Esophagus squamous epithelium (tissue), 5 donors: ENCODE measurements at regions not wholly inside any gene's neighbourhood (a gene's known extent, or its start where the extent isn't known, plus 50 kb on each side); places are given as distances from the start of the nearest gene placed in this dataset.

Source experiments
- DNase-seq: peaks from one replicate; lab custom pipeline; 2025; lab: John Stamatoyannopoulos, UW
- H3K27ac ChIP-seq, 4 donors: fragments of 200-600 bp; sonication (generic); one replicate each; pipeline ENCODE4 v1.5.1; 2016 to 2019; ENCODE audit warnings: mild to moderate bottlenecking in 1 of 4
- H3K27me3 ChIP-seq, 4 donors: fragments of 200-600 bp; sonication (generic); 1 replicate in 3 of 4; 2 replicates in 1 of 4; pipeline versions ENCODE4 v1.5.1 to v1.6.0; 2017 to 2021; ENCODE audit warnings: antibody characterized with exemption in 1 of 4
- H3K36me3 ChIP-seq, 3 donors: fragments of 200-600 bp; sonication (generic); one replicate each; pipeline ENCODE4 v1.5.1; 2016 to 2019
- H3K4me1 ChIP-seq, 3 donors: fragments of 200-600 bp; sonication (generic); one replicate each; pipeline ENCODE4 v1.5.1; 2017 to 2019
- H3K4me3 ChIP-seq, 4 donors: fragments of 200-600 bp; sonication (generic); 1 replicate in 3 of 4; 2 replicates in 1 of 4; pipeline ENCODE4 v1.5.1; 2016 to 2019; ENCODE audit warnings: mild to moderate bottlenecking in 2 of 4, moderate library complexity in 1 of 4
- H3K9me3 ChIP-seq, 3 donors: fragments of 200-600 bp; sonication (generic); one replicate each; pipeline ENCODE4 v1.5.1; 2016 to 2019
- CTCF ChIP-seq, 6 experiments: fragments of 450-650 bp in 4 of 6; fragments of 200-600 bp in 2 of 6; sonication (generic) in 2 of 6; IDR thresholded peaks; one replicate each; pipeline ENCODE4 v1.5.1; 2016 to 2019; ENCODE audit warnings: antibody characterized with exemption in 6 of 6, mild to moderate bottlenecking in 4 of 6, moderate library complexity in 4 of 6
- POLR2A ChIP-seq, 4 donors: fragments of 450-650 bp; IDR thresholded peaks; one replicate each; pipeline ENCODE4 v1.6.1; 2017; ENCODE audit warnings: antibody characterized with exemption in 4 of 4, mild to moderate bottlenecking in 4 of 4, moderate library complexity in 3 of 4
- WGBS, 2 donors: methylation state at CpG; one replicate each; pipeline ENCODE4 v1.1.5; 2018; 5-methylcytosine and 5-hydroxymethylcytosine counted together
- intact Hi-C: fragments of 100-400 bp; cut with DNase I; formaldehyde crosslinking; loops from one replicate; pipeline ENCODE4 v1.15.0; 2022
- donor health status: DM: yes; HTN: yes; CAD: no.

DNA sequence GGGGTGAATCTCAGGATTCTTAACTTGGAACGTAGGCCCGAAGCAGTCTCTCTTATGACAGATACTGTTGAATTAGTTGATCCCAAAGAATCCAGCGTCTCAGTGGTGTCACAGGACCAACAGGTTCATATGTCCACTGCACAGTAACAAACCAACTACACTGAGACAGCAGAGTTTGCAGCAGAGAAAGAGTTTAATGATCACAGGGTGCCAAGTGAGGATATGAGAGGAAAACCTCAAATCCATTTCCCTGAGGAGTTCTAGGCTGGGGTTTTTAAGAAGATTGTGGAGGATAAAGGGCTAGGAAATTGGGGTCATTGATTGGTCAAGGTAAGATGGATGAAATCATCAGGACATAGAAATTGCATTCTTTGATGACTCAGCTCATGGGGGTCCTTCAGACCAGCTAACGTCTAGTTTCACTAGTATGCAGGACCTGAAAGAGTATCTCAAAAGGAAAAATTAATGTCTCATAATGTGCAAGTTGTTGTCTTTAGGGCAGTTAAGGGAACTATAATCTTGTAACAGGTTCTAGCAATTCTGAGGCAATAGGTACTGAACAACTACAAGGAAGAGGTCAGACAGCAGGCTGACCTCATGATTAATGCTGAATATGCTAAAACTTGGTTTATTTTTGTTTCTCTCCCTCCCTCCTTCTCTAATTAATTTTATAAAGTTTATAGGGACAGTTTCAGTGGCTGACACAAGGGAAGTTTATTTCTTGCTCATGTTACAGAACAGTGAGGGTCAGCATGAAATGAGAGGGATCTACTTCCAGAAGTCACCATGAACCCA, 310.9 kb upstream of the NEBL start:
- intact Hi-C loops: no loop called here
- 84 to 85% methylated on average over 4 of the region's 4 CpGs for WGBS, 2 donors

GRCh38 chr10:21205328-21205727, 308.2 kb upstream of the NEBL start:
- Histone ChIP-seq H3K27me3 (peaks cover 0 to 15% (median 0%) of the 10 kb centered on the region in 4 donors), H3K4me1 (peaks cover 0 to 3% (median 0%) of the 10 kb centered on the region in 3 donors), H3K4me3 (no peak overlapping the region), H3K27ac (no peak overlapping the region), H3K9me3 (peaks cover 0 to 14% (median 10%) of the 10 kb centered on the region in 3 donors), H3K36me3 (no peaks in the 10 kb centered on the region)
- intact Hi-C loops: no loop called here
- no peak for DNase-seq
- TF ChIP-seq CTCF (IDR thresholded peaks at IDR 0.05): no peak
- no peak for TF ChIP-seq POLR2A (IDR thresholded peaks at IDR 0.05)

More for the DNA sequence above, 310.9 kb upstream of the NEBL start:
- no peak for DNase-seq
- Histone ChIP-seq H3K27me3 (peaks cover 0 to 15% (median 0%) of the 10 kb centered on the region in 4 donors), H3K9me3 (peaks cover 0 to 14% (median 10%) of the 10 kb centered on the region in 3 donors), H3K27ac (no peak overlapping the region), H3K4me1 (peaks cover 0 to 3% (median 0%) of the 10 kb centered on the region in 3 donors), H3K36me3 (no peaks in the 10 kb centered on the region), H3K4me3 (no peak overlapping the region)
- no peak for TF ChIP-seq POLR2A (IDR thresholded peaks at IDR 0.05)
- TF ChIP-seq CTCF (IDR thresholded peaks at IDR 0.05): no peak

DNA sequence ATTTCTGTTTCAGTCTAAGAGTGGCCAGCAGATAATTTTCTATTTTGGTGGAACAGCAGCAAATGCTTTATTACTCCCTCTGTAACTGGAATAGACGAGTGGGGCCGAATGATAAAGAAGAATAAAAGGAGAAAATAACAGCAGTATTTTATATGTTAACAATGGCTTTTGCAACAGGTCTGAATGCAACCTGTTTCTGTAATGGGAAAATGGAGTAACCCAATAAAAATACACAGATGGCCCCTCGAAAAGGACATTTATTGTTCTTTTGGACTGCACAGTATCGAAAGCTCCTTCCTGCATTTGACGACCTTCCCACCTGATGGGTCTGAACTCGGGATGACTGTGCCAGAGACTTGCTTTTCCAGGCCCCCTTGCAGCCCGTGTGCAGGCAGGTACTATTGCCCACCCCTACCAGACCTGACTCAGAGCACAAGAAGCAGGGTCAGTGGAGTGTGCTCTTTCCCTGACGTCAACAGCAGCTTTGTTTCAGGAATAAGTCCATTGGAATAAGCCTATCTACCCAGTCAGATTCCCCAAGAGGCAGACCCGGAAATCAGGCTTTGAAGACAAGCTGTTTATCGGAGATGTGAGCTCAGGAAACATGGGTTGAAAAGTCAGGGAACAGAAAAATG, 306.5 kb upstream of the NEBL start:
- no peaks in the 10 kb centered on the region for H3K4me1 ChIP-seq
- intact Hi-C loops: no loop called here
- 67 to 69% methylated on average over 8 to 10 of the region's 10 CpGs for WGBS, 2 donors

DNA sequence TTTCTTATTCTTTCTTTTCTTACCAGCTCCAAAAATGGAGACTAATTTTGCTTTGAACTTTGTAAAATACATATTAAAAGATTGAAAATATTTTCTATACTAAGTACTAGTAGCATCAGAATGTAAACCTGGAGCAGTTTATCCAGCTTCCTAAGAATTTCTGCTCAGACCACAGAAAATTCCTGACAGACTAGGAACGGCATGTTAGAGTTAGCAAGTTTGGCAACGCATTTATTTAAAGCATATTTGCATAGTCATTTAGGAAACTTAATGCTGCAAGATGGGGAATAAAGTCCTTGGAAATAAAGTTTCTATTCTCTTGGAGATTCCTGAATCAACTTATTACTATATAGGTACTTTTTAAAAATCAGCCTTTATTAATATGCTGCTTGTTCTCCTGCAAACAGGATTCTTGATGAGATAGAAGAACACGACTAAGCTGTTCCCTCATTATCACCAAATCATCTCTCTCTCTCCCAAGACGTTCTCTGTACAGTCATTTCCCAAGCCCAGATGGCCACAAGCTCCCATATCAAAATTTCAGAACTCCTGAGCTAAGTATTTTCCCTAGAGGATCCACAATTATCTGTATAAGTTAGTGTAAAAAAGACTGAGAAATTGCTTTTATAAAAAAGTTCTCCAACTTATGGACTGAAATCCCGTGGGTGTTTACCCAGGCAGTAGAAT, 305.8 kb upstream of the NEBL start:
- intact Hi-C loops: no loop called here
- H3K36me3 ChIP-seq: no peaks in the 10 kb centered on the region
- no peak overlapping the region for H3K27ac ChIP-seq
- H3K4me3 ChIP-seq: no peak overlapping the region
- 46 to 57% methylated on average over 5 of the region's 5 CpGs for WGBS, 2 donors
- no peak for TF ChIP-seq POLR2A (IDR thresholded peaks at IDR 0.05)
- no peak for TF ChIP-seq CTCF (IDR thresholded peaks at IDR 0.05)
- peaks cover 0 to 21% (median 18%) of the 10 kb centered on the region in 3 donors for H3K9me3 ChIP-seq
- no peak for DNase-seq
- no peaks in the 10 kb centered on the region for H3K4me1 ChIP-seq
- peaks cover 0 to 15% (median 0%) of the 10 kb centered on the region in 4 donors for H3K27me3 ChIP-seq

More for the DNA sequence above, 306.5 kb upstream of the NEBL start:
- Histone ChIP-seq H3K27me3 (peaks cover 0 to 15% (median 0%) of the 10 kb centered on the region in 4 donors), H3K36me3 (no peaks in the 10 kb centered on the region), H3K4me3 (no peak overlapping the region), H3K27ac (no peak overlapping the region), H3K9me3 (peaks cover 0 to 19% (median 12%) of the 10 kb centered on the region in 3 donors)
- TF ChIP-seq POLR2A (IDR thresholded peaks at IDR 0.05): no peak
- no peak for TF ChIP-seq CTCF (IDR thresholded peaks at IDR 0.05)
- no peak for DNase-seq
